GM13976 (cell line): ENCODE measurements at regions not wholly inside any gene's neighbourhood (a gene's known extent, or its start where the extent isn't known, plus 50 kb on each side); places are given as distances from the start of the nearest gene placed in this dataset.

ENCODE experiments used
- DNase-seq: peaks from one replicate; pipeline ENCODE4 v3.0.0; 2012; ENCODE audit warnings: low spot score
- in situ Hi-C: fragments of 300-500 bp; cut with MboI; formaldehyde crosslinking; loops from one replicate; pipeline ENCODE4 v1.12.0; 2022; ENCODE audit warnings: low sequenced_read_pairs, mixed read lengths, inconsistent platforms; ENCODE audit not compliant: unreplicated experiment
- TF ChIP-seq, protein P1 (sequence below): IDR thresholded peaks from 2 replicates; pipeline ENCODE4 v1.5.1; 2012; ENCODE audit warnings: borderline replicate concordance, mild to moderate bottlenecking; ENCODE audit not compliant: insufficient read depth; ENCODE audit errors: extremely low read depth, missing control alignments, control extremely low read depth

DNA sequence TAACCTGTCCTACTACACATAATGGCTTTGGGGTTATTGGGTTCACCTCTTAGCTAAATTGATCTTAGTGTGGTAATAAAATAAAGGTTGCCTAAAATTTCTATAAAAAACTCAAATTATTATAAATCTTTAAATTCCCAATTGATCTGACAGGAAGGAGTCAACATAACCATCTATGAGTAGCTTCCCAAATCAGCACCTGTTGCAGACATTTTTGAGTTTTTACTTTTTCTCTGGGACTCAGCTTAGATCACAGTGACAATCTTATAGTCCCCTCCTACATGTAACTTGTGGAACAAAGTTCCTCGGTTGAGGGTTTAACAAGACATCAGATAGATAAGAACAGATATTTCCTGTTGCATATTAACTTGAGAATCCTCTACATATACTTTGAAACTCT lies 601.0 kb downstream of the TUSC7 start:
- in situ Hi-C loops: no loop called here
- TF ChIP-seq, protein P1, sequence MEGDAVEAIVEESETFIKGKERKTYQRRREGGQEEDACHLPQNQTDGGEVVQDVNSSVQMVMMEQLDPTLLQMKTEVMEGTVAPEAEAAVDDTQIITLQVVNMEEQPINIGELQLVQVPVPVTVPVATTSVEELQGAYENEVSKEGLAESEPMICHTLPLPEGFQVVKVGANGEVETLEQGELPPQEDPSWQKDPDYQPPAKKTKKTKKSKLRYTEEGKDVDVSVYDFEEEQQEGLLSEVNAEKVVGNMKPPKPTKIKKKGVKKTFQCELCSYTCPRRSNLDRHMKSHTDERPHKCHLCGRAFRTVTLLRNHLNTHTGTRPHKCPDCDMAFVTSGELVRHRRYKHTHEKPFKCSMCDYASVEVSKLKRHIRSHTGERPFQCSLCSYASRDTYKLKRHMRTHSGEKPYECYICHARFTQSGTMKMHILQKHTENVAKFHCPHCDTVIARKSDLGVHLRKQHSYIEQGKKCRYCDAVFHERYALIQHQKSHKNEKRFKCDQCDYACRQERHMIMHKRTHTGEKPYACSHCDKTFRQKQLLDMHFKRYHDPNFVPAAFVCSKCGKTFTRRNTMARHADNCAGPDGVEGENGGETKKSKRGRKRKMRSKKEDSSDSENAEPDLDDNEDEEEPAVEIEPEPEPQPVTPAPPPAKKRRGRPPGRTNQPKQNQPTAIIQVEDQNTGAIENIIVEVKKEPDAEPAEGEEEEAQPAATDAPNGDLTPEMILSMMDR: no peak

DNA sequence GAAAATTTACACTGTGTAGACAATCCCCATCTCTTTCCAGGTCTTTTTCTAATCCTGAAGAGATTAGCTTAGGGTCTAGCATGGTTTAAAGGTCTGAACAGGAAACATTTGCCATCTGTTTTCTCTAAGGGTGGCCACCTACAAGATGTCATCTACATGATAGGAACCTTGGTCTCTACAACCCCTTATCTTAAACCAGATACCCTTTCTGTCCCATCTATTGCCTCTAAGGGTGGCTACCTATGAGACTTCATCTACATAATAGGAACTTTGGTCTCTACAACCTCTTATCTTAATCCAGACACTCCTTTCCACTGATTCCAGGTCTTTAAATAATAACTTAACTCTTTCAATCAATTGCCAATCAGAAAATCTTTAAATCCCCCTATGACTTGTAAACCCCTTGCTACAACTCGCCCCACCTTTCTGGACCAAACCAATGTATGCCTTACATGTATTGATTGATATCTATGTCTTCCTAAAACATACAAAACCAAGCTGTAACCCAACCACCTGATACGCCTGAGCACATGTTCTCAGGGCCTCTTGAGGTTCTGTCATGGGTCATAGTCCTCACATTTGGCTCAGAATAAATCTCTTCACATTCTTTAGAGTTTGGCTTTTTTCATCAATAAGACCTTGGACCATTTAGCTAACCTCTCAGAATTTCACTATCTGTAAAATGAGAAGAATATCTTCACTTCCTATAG lies 605.0 kb downstream of the TUSC7 start:
- TF ChIP-seq, protein P1: no peak
- DNase-seq: no peak
- in situ Hi-C loops: no loop called here

More for the DNA sequence above, 601.0 kb downstream of the TUSC7 start:
- no peak for DNase-seq

- in situ Hi-C loops: no loop called here
- DNase-seq: no peak
- TF ChIP-seq, protein P1: no peak
Observed at GRCh38 chr3:117322866-117323265, 613.3 kb downstream of the TUSC7 start.

- TF ChIP-seq, protein P1: no peak
- no peak for DNase-seq
- in situ Hi-C loops: no loop called here
Observed at GRCh38 chr3:117346901-117347300, 637.3 kb downstream of the TUSC7 start.

DNA sequence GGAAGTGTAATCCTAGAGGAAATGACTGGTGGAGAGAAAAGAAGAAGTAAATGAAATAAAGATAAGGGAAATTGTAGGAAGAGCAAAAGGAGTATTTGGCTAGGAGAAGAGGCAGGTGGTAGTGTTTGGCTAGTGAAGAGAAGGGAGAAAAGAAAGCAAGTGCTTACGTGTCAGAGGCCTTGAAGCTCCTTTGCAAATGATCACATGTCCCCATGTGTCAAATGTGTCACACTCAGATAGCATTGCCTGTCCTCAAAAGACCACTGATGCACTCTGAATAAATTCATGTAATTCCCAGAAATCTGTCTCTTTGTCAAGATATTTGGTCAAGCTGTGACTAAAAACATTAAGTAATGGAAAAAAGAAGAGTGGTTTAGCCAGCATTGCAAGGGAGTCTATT lies 639.3 kb downstream of the TUSC7 start:
- no peak for DNase-seq
- in situ Hi-C loops: no loop called here
- TF ChIP-seq, protein P1: no peak

GRCh38 chr3:117349566-117349965 lies 640.0 kb downstream of the TUSC7 start:
- in situ Hi-C loops: no loop called here
- no peak for DNase-seq
- TF ChIP-seq, protein P1: no peak
